ENCODE measurements at regions not wholly inside any gene's neighbourhood (a gene's known extent, or its start where the extent isn't known, plus 50 kb on each side); places are given as distances from the start of the nearest gene placed in this dataset.

GRCh38 chr21:14603202-14603601 lies 57.1 kb upstream of the SAMSN1 start (continued):
- TF ChIP-seq SMARCC2 (IDR thresholded peaks at IDR 0.05; ENCODE audit: low read depth): peak; percentile 50; the same call in 1 of the 2 replicates
- TF ChIP-seq EHMT2 (IDR thresholded peaks at IDR 0.05): peak; percentile 74
- TF ChIP-seq ARID1B (IDR thresholded peaks at IDR 0.05): peak; percentile 78
- peak; percentile 28; the same call in 1 of the 2 replicates for TF ChIP-seq CBFA2T2 (conservative IDR thresholded peaks at IDR 0.05)
- TF ChIP-seq TCF7L2 (IDR thresholded peaks at IDR 0.05; ENCODE audit: low read depth, low read length): no peak
- peak; percentile 62 for TF ChIP-seq CBFA2T3 (IDR thresholded peaks at IDR 0.05)

- Histone ChIP-seq H2AFZ (ENCODE audit: low read depth, low read length) (peak overlapping the region; percentile 83), H3K4me2 (ENCODE audit: insufficient read depth, low read length) (peak overlapping the region; percentile 68), H3K4me1 (replicated peaks in 1 of 2; ENCODE audit: control insufficient read depth in 2 of 2, insufficient read depth in 2 of 2, low read length in 2 of 2) (peaks cover 7 to 41% of the 10 kb centered on the region in 2 experiments; a peak in 4 of 5 replicates), H3K9ac (ENCODE audit: insufficient read depth in 1 of 2, low read depth in 2 of 2, low read length in 2 of 2) (peak overlapping the region in 1 of 2 experiments; percentile 20; a peak in 1 of 4 replicates), H3K27ac (ENCODE audit: extremely low read depth, low read depth, low read length) (peak overlapping the region; percentile 39; the same call in 2 of the 3 replicates), H3K27me3 (ENCODE audit: control insufficient read depth in 2 of 2, insufficient read depth in 2 of 2, low read length in 2 of 2) (no peaks in the 10 kb centered on the region), H3K4me3 (no peak overlapping the region), H4K20me1 (replicated peaks; ENCODE audit: control insufficient read depth, insufficient read depth, low read length) (no peaks in the 10 kb centered on the region), H3K9me1 (ENCODE audit: control insufficient read depth, insufficient read depth, low read length) (no peaks in the 10 kb centered on the region), H3K36me3 (ENCODE audit: control insufficient read depth, insufficient read depth, low read length) (no peaks in the 10 kb centered on the region), H3K79me2 (ENCODE audit: control insufficient read depth, insufficient read depth, low read length) (no peaks in the 10 kb centered on the region), H3K9me3 (replicated peaks; ENCODE audit: control insufficient read depth, insufficient read depth, low read depth, low read length) (no peaks in the 10 kb centered on the region)
- ChIA-PET CTCF (ENCODE audit: low intra/inter-chr PET ratio) (no interaction called here), POLR2A (interaction anchor here (1.1 to 2.1 kb wide), 4 partner anchors 11 to 301 kb away, joined by 3 to 11 read pairs (median 4); no protein-coding TSS in a partner anchor)
- DNase-seq (ENCODE audit: extremely low read depth in 1 of 4, low spot score in 3 of 4) (peak in 1 of 4 experiments; percentile 32), FAIRE-seq (no peak), ATAC-seq (peak; percentile 46)
- in situ Hi-C loops (cut with MboI): no loop called here
- intact Hi-C loops (cut with micrococcal nuclease): loop anchor here (5.0 kb wide), 4 partner anchors 55 to 150 kb away; partner anchors contain the start of gene SAMSN1
- 0% methylated on average over 1 of the region's 1 CpG for WGBS (ENCODE audit: insufficient coverage, low coverage, missing lambda C conversion rate)
- no TSS peak for BruUV-seq (replicated peaks)
- TF ChIP-seq FOXK2 (conservative IDR thresholded peaks at IDR 0.05 in 1 of 2, IDR thresholded peaks at IDR 0.05 in 1 of 2; ENCODE audit: low read depth in 2 of 2) (0 out of 4 replicates have a peak, but pooled peaks have one; percentile 14 to 26), HNRNPL (IDR thresholded peaks at IDR 0.05; ENCODE audit: low read depth, low read length) (no peak), RBBP5 (IDR thresholded peaks at IDR 0.05; ENCODE audit: borderline replicate concordance, insufficient read depth, low read length, poor library complexity, severe bottlenecking) (no peak), ZNF354B (CRISPR knock-in tag; IDR thresholded peaks at IDR 0.05) (no peak), CEBPB (tag; IDR thresholded peaks at IDR 0.05) (0 out of 2 replicates have a peak, but pooled peaks have one; percentile 7), HSF4 (CRISPR knock-in tag; IDR thresholded peaks at IDR 0.05; ENCODE audit: borderline replicate concordance) (no peak), ATF7 (IDR thresholded peaks at IDR 0.05) (no peak), MECOM (CRISPR knock-in tag; IDR thresholded peaks at IDR 0.05) (0 out of 2 replicates have a peak, but pooled peaks have one; percentile 22), ZNF586 (CRISPR knock-in tag; conservative IDR thresholded peaks at IDR 0.05) (no peak), BDP1 (IDR thresholded peaks at IDR 0.05; ENCODE audit: insufficient read depth, insufficient read length) (no peak), SPI1 (IDR thresholded peaks at IDR 0.05; ENCODE audit: borderline replicate concordance, low read depth, low read length) (peak; percentile 67; the same call in 1 of the 2 replicates), MTA2 (IDR thresholded peaks at IDR 0.05; ENCODE audit: low read depth) (no peak), RAD21 (CRISPR knock-in tag; conservative IDR thresholded peaks at IDR 0.05 in 1 of 2, IDR thresholded peaks at IDR 0.05 in 1 of 2) (no peak), CBFB (CRISPR knock-in tag; IDR thresholded peaks at IDR 0.05) (no peak), GTF2F1 (IDR thresholded peaks at IDR 0.05; ENCODE audit: low read depth, low read length) (no peak), FOXO4 (CRISPR knock-in tag; IDR thresholded peaks at IDR 0.05) (no peak), CBX2 (IDR thresholded peaks at IDR 0.05; ENCODE audit: insufficient read depth, low read length, poor library complexity, severe bottlenecking) (no peak)
Observed at GRCh38 chr21:14602382-14602958, 56.4 kb upstream of the SAMSN1 start.

Measured in K562 (cell line).